HL-60 (cell line): ENCODE measurements at regions not wholly inside any gene's neighbourhood (a gene's known extent, or its start where the extent isn't known, plus 50 kb on each side); places are given as distances from the start of the nearest gene placed in this dataset.
"Not testable (repeated sequence)": the region's sequence is repeated elsewhere in the genome, so short reads cannot be mapped to it uniquely, and the experiment has no call there.

Experiments used
- CTCF ChIP-seq: IDR thresholded peaks from one replicate; pipeline ENCODE4 v1.5.1; 2011; ENCODE audit warnings: low read length, control low read depth, inconsistent platforms; ENCODE audit not compliant: insufficient read depth
- POLR2AphosphoS5 ChIP-seq: IDR thresholded peaks from 2 replicates; pipeline ENCODE4 v1.6.1; 2012; ENCODE audit warnings: low read depth

GRCh38 chr16:29164442-29165089, 179.7 kb downstream of the LAT start:
- not testable (repeated sequence) for TF ChIP-seq CTCF, POLR2AphosphoS5
